HEK293T (cell line): ENCODE measurements at regions not wholly inside any gene's neighbourhood (a gene's known extent, or its start where the extent isn't known, plus 50 kb on each side); places are given as distances from the start of the nearest gene placed in this dataset.

Source experiments
- ARNT ChIP-seq: fragments of 450-650 bp; IDR thresholded peaks from 2 replicates; pipeline ENCODE4 v1.6.1; 2017; ENCODE audit warnings: mild to moderate bottlenecking
- BHLHE40 ChIP-seq: fragments of 450-650 bp; IDR thresholded peaks from 2 replicates; pipeline ENCODE4 v1.6.1; 2016; ENCODE audit warnings: mild to moderate bottlenecking, moderate library complexity, borderline replicate concordance
- CTBP1 ChIP-seq: fragments of 450-650 bp; IDR thresholded peaks from 2 replicates; pipeline ENCODE4 v1.6.1; 2016; ENCODE audit warnings: borderline replicate concordance
- ELF4 ChIP-seq: fragments of 450-650 bp; IDR thresholded peaks from 2 replicates; pipeline ENCODE4 v1.6.1; 2017; ENCODE audit warnings: antibody characterized with exemption
- FOXK2 ChIP-seq: fragments of 450-650 bp; IDR thresholded peaks from 2 replicates; pipeline ENCODE4 v1.6.1; 2016; ENCODE audit warnings: mild to moderate bottlenecking
- FOXM1 ChIP-seq: fragments of 450-650 bp; IDR thresholded peaks from 2 replicates; pipeline ENCODE4 v1.6.1; 2017; ENCODE audit warnings: mild to moderate bottlenecking, borderline replicate concordance
- HDGF ChIP-seq: fragments of 450-650 bp; IDR thresholded peaks from 2 replicates; pipeline ENCODE4 v1.6.1; 2017; ENCODE audit warnings: antibody characterized with exemption, borderline replicate concordance
- LEF1 ChIP-seq: fragments of 450-650 bp; IDR thresholded peaks from 2 replicates; pipeline ENCODE4 v1.6.1; 2017; ENCODE audit warnings: mild to moderate bottlenecking, borderline replicate concordance
- PKNOX1 ChIP-seq: fragments of 450-650 bp; IDR thresholded peaks from 2 replicates; pipeline ENCODE4 v1.6.1; 2016
- SP1 ChIP-seq: fragments of 450-650 bp; IDR thresholded peaks from 2 replicates; pipeline ENCODE4 v1.6.1; 2017
- SUZ12 ChIP-seq: fragments of 450-650 bp; IDR thresholded peaks from 2 replicates; pipeline ENCODE4 v1.6.1; 2016; ENCODE audit warnings: mild to moderate bottlenecking
- ZNF384 ChIP-seq: fragments of 450-650 bp; IDR thresholded peaks from 2 replicates; pipeline ENCODE4 v1.6.1; 2016

- TF ChIP-seq SP1 (no peak), ARNT (no peak), LEF1 (no peak), ELF4 (no peak), SUZ12 (no peak), FOXM1 (no peak), BHLHE40 (no peak), PKNOX1 (no peak), ZNF384 (no peak), CTBP1 (no peak), FOXK2 (no peak), HDGF (no peak)
Observed at GRCh38 chr16:11471548-11471947, 115.2 kb downstream of the LITAF start.
